H1 (cell line): ENCODE measurements at regions not wholly inside any gene's neighbourhood (a gene's known extent, or its start where the extent isn't known, plus 50 kb on each side); places are given as distances from the start of the nearest gene placed in this dataset.

ENCODE experiments used
- CTCF ChIA-PET: fragments of 300-600 bp; sonication (Branson Sonifier 250); formaldehyde crosslinking; loops from one replicate; lab custom pipeline; 2021; ENCODE audit not compliant: partially characterized antibody; lab: Charles Lee
- POLR2A ChIA-PET: fragments of 300-600 bp; sonication (Branson Sonifier 250); formaldehyde crosslinking; loops from one replicate; lab custom pipeline; 2021; ENCODE audit warnings: inconsistent platforms; ENCODE audit not compliant: partially characterized antibody; lab: Charles Lee
- DNase-seq, 2 experiments: peaks; one replicate each; pipeline versions ENCODE4 v3.0.0 to v3.0.0-alpha.2; 2010 to 2022; ENCODE audit warnings: low spot score in 2 of 2, low read depth in 1 of 2, mixed read lengths in 1 of 2
- FAIRE-seq: peaks from 2 replicates; lab custom pipeline; 2011; peaks lifted over from hg19 to GRCh38; lab: Jason Lieb, UNC
- H2AFZ ChIP-seq: 2 replicates; pipeline ENCODE4 v1.8.1; 2012; ENCODE audit warnings: low read length, inconsistent platforms
- H2AK5ac ChIP-seq: 2 replicates; pipeline ENCODE4 v1.6.1; 2013; ENCODE audit warnings: low read depth, low read length
- H2BK120ac ChIP-seq: replicated peaks from 2 replicates; pipeline ENCODE3; 2013; ENCODE audit warnings: low read depth, low read length, inconsistent platforms
- H2BK12ac ChIP-seq: 2 replicates; pipeline ENCODE4 v1.6.1; 2013; ENCODE audit warnings: low read depth, low read length
- H2BK15ac ChIP-seq: 2 replicates; pipeline ENCODE4 v1.6.1; 2013; ENCODE audit warnings: low read length
- H2BK20ac ChIP-seq: 2 replicates; pipeline ENCODE4 v1.6.1; 2013; ENCODE audit warnings: low read length
- H2BK5ac ChIP-seq: 2 replicates; pipeline ENCODE4 v1.6.1; 2013; ENCODE audit warnings: low read depth, low read length
- H3K14ac ChIP-seq: 2 replicates; pipeline ENCODE4 v1.6.1; 2013; ENCODE audit warnings: inconsistent platforms; ENCODE audit not compliant: insufficient read length
- H3K18ac ChIP-seq: 2 replicates; pipeline ENCODE4 v1.6.1; 2013; ENCODE audit warnings: low read length; ENCODE audit errors: extremely low read depth
- H3K23ac ChIP-seq: 2 replicates; pipeline ENCODE4 v1.6.1; 2013; ENCODE audit warnings: inconsistent platforms; ENCODE audit not compliant: insufficient read length
- H3K23me2 ChIP-seq: 2 replicates; pipeline ENCODE4 v1.6.1; 2013; ENCODE audit warnings: low read depth, low read length
- H3K27ac ChIP-seq: 2 replicates; pipeline ENCODE4 v1.6.1; 2011; ENCODE audit warnings: low read depth, low read length, inconsistent platforms
- H3K27me3 ChIP-seq, 4 experiments: replicated peaks in 1 of 4; 1 replicate in 1 of 4; 2 replicates in 3 of 4; pipeline versions ENCODE4 v1.6.1 to v1.8.1; 2011 to 2013; ENCODE audit warnings: low read length in 3 of 4, mild to moderate bottlenecking in 3 of 4, inconsistent platforms in 2 of 4, mixed read lengths in 2 of 4, moderate library complexity in 1 of 4; ENCODE audit not compliant: control insufficient read depth in 3 of 4, insufficient read depth in 3 of 4; ENCODE audit errors: extremely low read depth in 1 of 4
- H3K36me3 ChIP-seq, 4 experiments: 2 replicates each; pipeline versions ENCODE4 v1.6.1 to v1.8.1; 2011 to 2013; ENCODE audit warnings: mild to moderate bottlenecking in 4 of 4, low read length in 3 of 4, moderate library complexity in 2 of 4, control low read depth in 1 of 4, inconsistent platforms in 1 of 4; ENCODE audit not compliant: insufficient read depth in 4 of 4, control insufficient read depth in 2 of 4
- H3K4ac ChIP-seq: replicated peaks from 2 replicates; pipeline ENCODE3; 2013; ENCODE audit warnings: low read length, low read depth, mixed read lengths, inconsistent platforms; ENCODE audit not compliant: insufficient read length
- H3K4me1 ChIP-seq, 4 experiments: replicated peaks in 1 of 4; 1 replicate in 1 of 4; 2 replicates in 3 of 4; pipeline versions ENCODE4 v1.6.1 to v1.8.1; 2011 to 2013; ENCODE audit warnings: low read length in 3 of 4, inconsistent platforms in 2 of 4, mixed read lengths in 1 of 4; ENCODE audit not compliant: insufficient read depth in 4 of 4, control insufficient read depth in 3 of 4
- H3K4me2 ChIP-seq, 2 experiments: 2 replicates each; pipeline versions ENCODE4 v1.6.1 to v1.8.1; 2011 to 2013; ENCODE audit warnings: low read depth in 2 of 2, low read length in 2 of 2, control low read depth in 1 of 2, inconsistent platforms in 1 of 2, mild to moderate bottlenecking in 1 of 2; ENCODE audit not compliant: insufficient read depth in 1 of 2
- H3K4me3 ChIP-seq, 4 experiments: fragments of 200-600, 300-600 bp in 1 of 4; sonication (generic), shearing (Covaris generic), sonication (Bioruptor Twin) in 1 of 4; 2 replicates each; pipeline versions ENCODE4 v1.5.1 to v1.8.1; 2011 to 2016; ENCODE audit warnings: low read length in 4 of 4, low read depth in 3 of 4, control low read depth in 2 of 4, inconsistent platforms in 2 of 4, mild to moderate bottlenecking in 2 of 4, mixed read lengths in 1 of 4, moderate library complexity in 1 of 4; ENCODE audit not compliant: insufficient read depth in 2 of 4; ENCODE audit errors: extremely low read depth in 1 of 4
- H3K56ac ChIP-seq: replicated peaks from 2 replicates; pipeline ENCODE3; 2013; ENCODE audit warnings: low read depth, mild to moderate bottlenecking, mixed read lengths, low read length, inconsistent platforms; ENCODE audit not compliant: insufficient read length
- H3K79me1 ChIP-seq: 2 replicates; pipeline ENCODE4 v1.6.1; 2013; ENCODE audit warnings: low read depth, low read length, control low read depth
- H3K79me2 ChIP-seq, 2 experiments: 2 replicates each; pipeline versions ENCODE4 v1.6.1 to v1.8.1; 2012 to 2013; ENCODE audit warnings: low read length in 2 of 2, mild to moderate bottlenecking in 2 of 2, inconsistent platforms in 1 of 2; ENCODE audit not compliant: insufficient read depth in 2 of 2, control insufficient read depth in 1 of 2
- H3K9ac ChIP-seq, 4 experiments: replicated peaks in 1 of 4; 1 replicate in 1 of 4; 2 replicates in 3 of 4; pipeline versions ENCODE4 v1.6.1 to v1.8.1; 2011 to 2013; ENCODE audit warnings: low read depth in 3 of 4, low read length in 3 of 4, control low read depth in 2 of 4, mild to moderate bottlenecking in 2 of 4, moderate library complexity in 2 of 4, inconsistent platforms in 1 of 4; ENCODE audit errors: extremely low read depth in 1 of 4
- H3K9me3 ChIP-seq, 2 experiments: 2 replicates each; pipeline versions ENCODE4 v1.6.1 to v1.8.1; 2012 to 2013; ENCODE audit warnings: mild to moderate bottlenecking in 2 of 2, moderate library complexity in 2 of 2, control low read depth in 1 of 2, inconsistent platforms in 1 of 2, low read depth in 1 of 2, low read length in 1 of 2, mixed read lengths in 1 of 2; ENCODE audit not compliant: insufficient read depth in 2 of 2
- H4K20me1 ChIP-seq, 2 experiments: replicated peaks in 1 of 2; 2 replicates each; pipeline versions ENCODE3 to v1.8.1; 2011 to 2013; ENCODE audit warnings: inconsistent platforms in 2 of 2, low read length in 2 of 2, mild to moderate bottlenecking in 1 of 2; ENCODE audit not compliant: insufficient read depth in 2 of 2, control insufficient read depth in 1 of 2
- H4K5ac ChIP-seq: 2 replicates; pipeline ENCODE4 v1.6.1; 2013; ENCODE audit warnings: low read length, low read depth, mixed read lengths, inconsistent platforms; ENCODE audit not compliant: insufficient read length
- H4K8ac ChIP-seq: 2 replicates; pipeline ENCODE4 v1.8.0; 2013; ENCODE audit warnings: mild to moderate bottlenecking, moderate library complexity, low read length, inconsistent platforms; ENCODE audit not compliant: insufficient read depth; ENCODE audit errors: extremely low read depth
- H4K91ac ChIP-seq: replicated peaks from 2 replicates; pipeline ENCODE3; 2013; ENCODE audit warnings: low read length, mixed read lengths, inconsistent platforms; ENCODE audit not compliant: insufficient read length
- BCL11A ChIP-seq, 2 experiments: IDR thresholded peaks; one replicate each; pipeline ENCODE4 v1.6.1; 2011; ENCODE audit warnings: low read depth in 2 of 2, low read length in 2 of 2, mild to moderate bottlenecking in 2 of 2
- HDAC6 ChIP-seq: IDR thresholded peaks from one replicate; pipeline ENCODE4 v1.7.1; 2012; ENCODE audit warnings: low read depth, mild to moderate bottlenecking, inconsistent platforms, low read length, moderate library complexity
- TAF7 ChIP-seq: optimal IDR thresholded peaks from 2 replicates; pipeline ENCODE3; 2011; ENCODE audit warnings: low read depth, mild to moderate bottlenecking, inconsistent platforms, low read length, moderate library complexity, borderline replicate concordance
- WGBS, 2 experiments: shearing (Covaris generic) in 1 of 2; methylation state at CpG; one replicate each; pipeline versions ENCODE4 v1.1.6 to v1.1.7; 2013 to 2015; ENCODE audit warnings: low lambda C conversion rate in 2 of 2, mixed read lengths in 2 of 2, inconsistent platforms in 1 of 2, low coverage in 1 of 2, missing lambda C conversion rate in 1 of 2; ENCODE audit not compliant: insufficient replicate concordance in 2 of 2, insufficient coverage in 1 of 2, insufficient read length in 1 of 2; ENCODE audit errors: extremely low coverage in 1 of 2, missing lambda C conversion rate in 1 of 2; 5-methylcytosine and 5-hydroxymethylcytosine counted together

GRCh38 chr5:152104211-152104610 lies 179.6 kb upstream of the GLRA1 start:
- Histone ChIP-seq H3K27me3 (no peaks in the 10 kb centered on the region), H3K4me2 (no peak overlapping the region), H3K23me2 (no peaks in the 10 kb centered on the region; the same call in 1 of the 2 replicates), H2BK120ac (no peak overlapping the region), H3K36me3 (no peaks in the 10 kb centered on the region), H4K20me1 (no peaks in the 10 kb centered on the region), H2AK5ac (no peak overlapping the region), H2AFZ (no peak overlapping the region), H4K8ac (no peak overlapping the region), H3K9ac (no peak overlapping the region), H3K79me1 (no peaks in the 10 kb centered on the region), H3K27ac (no peak overlapping the region), H4K5ac (no peak overlapping the region), H3K56ac (no peak overlapping the region), H2BK12ac (no peak overlapping the region), H2BK5ac (no peak overlapping the region), H3K4me3 (no peak overlapping the region), H3K9me3 (no peaks in the 10 kb centered on the region), H3K4me1 (peaks cover 0 to 6% (median 3%) of the 10 kb centered on the region in 4 experiments; a peak in 2 of 7 replicates), H2BK15ac (no peak overlapping the region), H3K4ac (no peak overlapping the region), H3K18ac (no peak overlapping the region), H3K23ac (no peak overlapping the region), H3K79me2 (no peaks in the 10 kb centered on the region), H2BK20ac (no peak overlapping the region), H3K14ac (no peak overlapping the region), H4K91ac (no peak overlapping the region)
- DNase-seq (no peak), FAIRE-seq (no peak)
- no peak for TF ChIP-seq BCL11A (IDR thresholded peaks at IDR 0.05; ENCODE audit: low read depth in 2 of 2, low read length in 2 of 2)
- TF ChIP-seq TAF7 = no peak
- TF ChIP-seq HDAC6 = no peak
- WGBS, 2 experiments = 85% methylated on average over 3 of the region's 3 CpGs; no CpG with 5 or more reads in 1 of the 2 experiments
- ChIA-PET POLR2A (no interaction called here), CTCF (interaction anchor here (0.7 to 1.2 kb wide), 2 partner anchors 10 kb away, joined by 3 read pairs; no protein-coding TSS in a partner anchor)
